Skeletal muscle tissue (tissue), 3 donors: ENCODE measurements at regions not wholly inside any gene's neighbourhood (a gene's known extent, or its start where the extent isn't known, plus 50 kb on each side); places are given as distances from the start of the nearest gene placed in this dataset.

ENCODE experiments used
- H3K27ac ChIP-seq: one replicate; pipeline ENCODE4 v1.7.0; 2013; ENCODE audit warnings: mild to moderate bottlenecking, low read depth, low read length, inconsistent platforms
- H3K27me3 ChIP-seq, 3 donors: one replicate each; pipeline ENCODE4 v1.7.0; 2013; ENCODE audit warnings: low read length in 3 of 3; ENCODE audit not compliant: control insufficient read depth in 3 of 3, insufficient read depth in 3 of 3
- H3K36me3 ChIP-seq, 3 donors: one replicate each; pipeline ENCODE4 v1.7.0; 2013; ENCODE audit warnings: low read length in 3 of 3; ENCODE audit not compliant: control insufficient read depth in 3 of 3, insufficient read depth in 3 of 3
- H3K4me1 ChIP-seq, 3 donors: one replicate each; pipeline ENCODE4 v1.7.0; 2013; ENCODE audit warnings: low read length in 3 of 3, mild to moderate bottlenecking in 3 of 3; ENCODE audit not compliant: control insufficient read depth in 3 of 3, insufficient read depth in 3 of 3
- H3K4me3 ChIP-seq, 3 donors: one replicate each; pipeline ENCODE4 v1.7.0; 2013; ENCODE audit warnings: low read length in 3 of 3
- H3K9ac ChIP-seq, 3 donors: one replicate each; pipeline ENCODE4 v1.7.0; 2013; ENCODE audit warnings: low read length in 3 of 3, mild to moderate bottlenecking in 3 of 3, moderate library complexity in 2 of 3, low read depth in 1 of 3
- H3K9me3 ChIP-seq, 3 donors: one replicate each; pipeline ENCODE4 v1.7.0; 2013; ENCODE audit warnings: low read length in 3 of 3; ENCODE audit not compliant: control insufficient read depth in 3 of 3
- donor health status: Osteomylitis.

DNA sequence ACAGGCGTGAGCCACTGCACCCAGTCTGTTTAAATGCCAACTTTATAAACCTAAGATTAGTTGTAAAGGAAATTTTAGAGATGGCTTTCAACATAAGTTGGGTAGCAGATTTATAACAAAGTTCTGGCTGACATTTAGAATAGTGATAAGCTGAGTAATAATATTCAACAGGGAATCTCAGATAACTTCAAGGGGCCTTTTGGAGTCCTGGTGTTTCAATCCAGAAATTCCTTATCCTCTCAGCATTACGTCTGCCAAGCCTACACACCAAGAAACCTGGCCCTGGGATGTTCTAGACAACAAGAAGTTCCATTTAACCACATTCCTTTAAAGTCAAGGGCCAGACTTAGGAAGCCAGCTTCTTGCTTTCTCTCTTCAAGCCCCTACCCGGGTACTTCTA is 59.5 kb upstream of the DYRK2 start:
- Histone ChIP-seq H3K9ac (no peak overlapping the region), H3K36me3 (no peaks in the 10 kb centered on the region), H3K27me3 (no peaks in the 10 kb centered on the region), H3K4me3 (no peak overlapping the region), H3K4me1 (peaks cover 0 to 6% (median 0%) of the 10 kb centered on the region in 3 donors), H3K27ac (no peak overlapping the region), H3K9me3 (no peaks in the 10 kb centered on the region)

DNA sequence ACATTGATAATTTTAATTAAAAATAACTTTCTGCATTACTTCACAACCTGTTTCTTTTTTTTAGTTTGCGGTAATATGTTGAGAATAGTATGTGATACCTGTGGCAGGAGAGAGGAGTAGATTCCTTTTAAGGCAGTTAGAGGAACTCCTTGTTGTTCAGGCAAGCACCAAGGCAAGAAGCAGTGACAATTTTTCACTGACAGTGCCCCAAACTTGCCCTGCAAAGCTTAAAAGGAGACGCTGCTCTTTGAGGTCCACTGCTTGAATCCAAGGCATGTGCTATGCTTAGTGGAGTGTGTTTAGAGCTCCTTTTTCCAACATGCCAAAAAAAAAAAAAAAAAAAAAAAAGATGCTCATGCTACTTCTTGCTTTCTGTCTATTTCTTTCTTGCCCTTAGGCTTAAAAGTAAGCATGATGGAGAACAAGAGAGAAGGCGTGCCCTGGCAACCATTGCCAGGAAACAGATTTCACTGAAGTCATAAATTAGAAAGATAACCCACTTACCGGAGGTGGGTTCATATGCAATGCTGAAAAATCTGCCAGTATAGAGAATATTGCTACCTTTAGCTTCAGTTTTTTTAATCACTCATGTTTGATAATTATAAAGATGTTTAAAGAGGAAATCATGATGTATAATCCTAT is 58.3 kb upstream of the DYRK2 start:
- Histone ChIP-seq H3K36me3 (no peaks in the 10 kb centered on the region), H3K9ac (no peak overlapping the region), H3K27me3 (no peaks in the 10 kb centered on the region), H3K27ac (no peak overlapping the region), H3K9me3 (no peaks in the 10 kb centered on the region), H3K4me3 (no peak overlapping the region), H3K4me1 (peaks cover 0 to 6% (median 0%) of the 10 kb centered on the region in 3 donors)

- Histone ChIP-seq H3K27me3 (no peaks in the 10 kb centered on the region), H3K36me3 (no peaks in the 10 kb centered on the region), H3K9me3 (no peaks in the 10 kb centered on the region), H3K27ac (no peak overlapping the region), H3K9ac (no peak overlapping the region), H3K4me1 (peaks cover 0 to 6% (median 0%) of the 10 kb centered on the region in 3 donors), H3K4me3 (no peak overlapping the region)
Observed at GRCh38 chr12:67592228-67593011, 56.1 kb upstream of the DYRK2 start.

DNA sequence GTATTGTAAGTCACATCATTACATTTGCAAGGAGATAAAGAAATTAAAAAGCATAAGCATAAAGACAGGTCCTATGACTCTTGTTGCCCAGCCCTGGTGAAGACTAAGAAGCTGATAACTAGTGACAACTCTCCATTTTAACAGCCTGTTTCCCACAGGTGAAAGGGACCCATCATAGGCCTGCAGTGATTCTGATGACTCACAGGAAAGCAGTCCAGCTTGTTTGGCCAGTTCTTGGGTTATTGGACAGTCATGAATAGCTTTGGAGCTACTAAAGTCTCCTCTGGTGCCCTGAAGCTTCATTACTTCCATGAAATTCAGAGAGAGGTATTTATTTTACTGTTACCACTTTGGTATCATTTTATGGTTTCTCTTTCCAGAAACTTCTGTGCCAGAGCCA is 55.5 kb upstream of the DYRK2 start:
- Histone ChIP-seq H3K27me3 (no peaks in the 10 kb centered on the region), H3K9me3 (no peaks in the 10 kb centered on the region), H3K4me1 (peaks cover 0 to 6% (median 0%) of the 10 kb centered on the region in 3 donors), H3K9ac (no peak overlapping the region), H3K27ac (no peak overlapping the region), H3K4me3 (no peak overlapping the region), H3K36me3 (no peaks in the 10 kb centered on the region)

DNA sequence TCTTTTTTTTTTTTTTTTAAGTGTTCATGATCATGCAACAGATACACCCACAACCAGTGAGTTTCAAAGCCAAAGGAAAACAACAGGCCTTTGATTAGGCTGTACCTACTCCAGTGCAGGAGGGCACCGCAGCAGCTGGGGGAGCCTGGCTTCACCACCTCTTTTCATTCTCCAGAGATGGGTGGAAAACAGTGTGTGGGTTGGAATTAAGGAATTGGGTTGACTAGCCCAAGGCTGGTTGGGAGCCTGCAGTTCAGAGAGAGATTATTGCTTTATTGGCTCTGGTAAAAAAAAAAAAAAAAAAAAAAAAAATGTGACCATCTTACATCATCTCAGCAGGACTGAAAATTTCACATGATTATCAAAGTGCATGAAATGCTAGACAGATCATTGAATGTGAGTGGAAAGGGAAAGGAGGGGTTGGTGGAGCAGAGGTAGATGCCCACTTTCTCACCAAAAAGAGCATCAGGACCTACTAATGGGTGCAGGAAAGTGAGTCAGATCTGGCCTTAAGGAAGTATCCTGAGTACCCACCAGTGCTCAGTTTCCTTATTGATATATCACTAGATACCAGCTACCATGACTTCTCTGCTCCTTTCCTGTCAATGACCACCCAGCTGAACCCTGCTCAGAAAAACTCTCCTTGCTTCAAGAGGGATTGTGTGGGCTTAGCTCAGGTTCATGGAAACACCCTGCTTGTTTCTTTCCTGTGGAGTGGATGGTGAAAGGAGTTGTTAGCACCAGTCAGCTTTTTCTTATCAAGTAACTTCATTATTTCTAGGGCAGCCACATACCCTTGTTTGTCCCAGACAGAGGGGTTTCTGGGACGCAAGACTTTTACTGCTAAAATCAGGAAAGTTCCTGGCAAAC is 54.8 kb upstream of the DYRK2 start:
- Histone ChIP-seq H3K36me3 (no peaks in the 10 kb centered on the region), H3K27me3 (no peaks in the 10 kb centered on the region), H3K4me1 (peaks cover 0 to 6% (median 0%) of the 10 kb centered on the region in 3 donors), H3K9me3 (no peaks in the 10 kb centered on the region), H3K27ac (no peak overlapping the region), H3K9ac (no peak overlapping the region), H3K4me3 (no peak overlapping the region)

- Histone ChIP-seq H3K4me3 (no peak overlapping the region), H3K9me3 (no peaks in the 10 kb centered on the region), H3K27ac (no peak overlapping the region), H3K36me3 (no peaks in the 10 kb centered on the region), H3K4me1 (peaks cover 0 to 6% (median 0%) of the 10 kb centered on the region in 3 donors), H3K9ac (no peak overlapping the region), H3K27me3 (no peaks in the 10 kb centered on the region)
Observed at GRCh38 chr12:67594888-67595287, 53.7 kb upstream of the DYRK2 start.

GRCh38 chr12:67595365-67595764 is 53.2 kb upstream of the DYRK2 start:
- no peak overlapping the region for H3K9ac ChIP-seq
- H3K27ac ChIP-seq, result no peak overlapping the region
- H3K4me3 ChIP-seq, result no peak overlapping the region

GRCh38 chr12:67598598-67598997 is 49.9 kb upstream of the DYRK2 start:
- H3K27me3 ChIP-seq, result no peaks in the 10 kb centered on the region
- H3K9me3 ChIP-seq, result no peaks in the 10 kb centered on the region
- H3K4me1 ChIP-seq, result no peaks in the 10 kb centered on the region
- no peak overlapping the region for H3K4me3 ChIP-seq
- no peaks in the 10 kb centered on the region for H3K36me3 ChIP-seq
- H3K27ac ChIP-seq, result no peak overlapping the region
- no peak overlapping the region for H3K9ac ChIP-seq

More at GRCh38 chr12:67595365-67595764, 53.2 kb upstream of the DYRK2 start:
- Histone ChIP-seq H3K36me3 (no peaks in the 10 kb centered on the region), H3K27me3 (no peaks in the 10 kb centered on the region), H3K9me3 (no peaks in the 10 kb centered on the region), H3K4me1 (peaks cover 0 to 6% (median 0%) of the 10 kb centered on the region in 3 donors)
